HG03097 (cell line): ENCODE measurements at regions not wholly inside any gene's neighbourhood (a gene's known extent, or its start where the extent isn't known, plus 50 kb on each side); places are given as distances from the start of the nearest gene placed in this dataset.

Experiments
- ATAC-seq: cut with Tn5 transposase; IDR thresholded peaks from one replicate; pipeline ENCODE4 v1.9.1; 2021; ENCODE audit not compliant: unreplicated experiment, low FRiP score

GRCh38 chr13:73603646-73604045, 530.6 kb downstream of the KLF12 start:
- no peak for ATAC-seq

DNA sequence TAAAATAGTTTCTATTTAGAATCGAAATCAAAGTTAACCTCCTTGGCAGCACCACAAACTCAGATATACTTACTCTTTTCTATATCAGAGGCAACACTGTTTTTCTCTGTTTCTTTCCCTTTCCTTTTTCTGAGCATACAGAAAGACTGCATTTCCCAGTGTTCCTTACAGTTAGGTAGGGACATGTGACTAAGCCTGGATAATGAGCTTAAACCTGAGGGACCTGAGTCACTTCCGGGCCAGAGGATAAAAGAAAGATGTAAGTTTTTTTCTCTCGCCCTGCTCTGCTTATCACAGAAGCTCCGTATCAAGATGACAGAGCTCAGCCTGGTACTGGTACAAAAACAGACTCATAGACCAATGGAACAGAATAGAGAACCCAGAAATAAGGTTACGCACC, 531.9 kb downstream of the KLF12 start:
- no peak for ATAC-seq

DNA sequence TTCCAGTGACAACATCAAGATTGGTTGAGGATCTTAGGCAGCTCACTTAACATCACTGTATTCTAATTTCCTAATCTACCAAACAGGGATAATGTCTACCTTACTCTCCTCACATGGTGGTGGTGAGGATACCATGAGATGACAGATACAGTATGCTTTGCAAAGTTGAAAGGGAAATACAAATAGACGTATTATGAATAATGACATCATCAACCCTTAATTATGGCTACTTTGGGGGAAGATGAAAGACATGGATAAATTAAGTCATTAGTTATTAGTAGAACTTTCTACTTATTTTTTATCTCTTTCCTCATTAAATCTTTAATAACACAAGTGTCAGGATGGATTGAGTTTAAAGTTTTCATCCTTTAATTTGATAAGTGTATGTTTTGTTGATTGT, 532.5 kb downstream of the KLF12 start:
- ATAC-seq: no peak

- ATAC-seq: no peak
Observed at GRCh38 chr13:73599232-73600128, 534.7 kb downstream of the KLF12 start.

DNA sequence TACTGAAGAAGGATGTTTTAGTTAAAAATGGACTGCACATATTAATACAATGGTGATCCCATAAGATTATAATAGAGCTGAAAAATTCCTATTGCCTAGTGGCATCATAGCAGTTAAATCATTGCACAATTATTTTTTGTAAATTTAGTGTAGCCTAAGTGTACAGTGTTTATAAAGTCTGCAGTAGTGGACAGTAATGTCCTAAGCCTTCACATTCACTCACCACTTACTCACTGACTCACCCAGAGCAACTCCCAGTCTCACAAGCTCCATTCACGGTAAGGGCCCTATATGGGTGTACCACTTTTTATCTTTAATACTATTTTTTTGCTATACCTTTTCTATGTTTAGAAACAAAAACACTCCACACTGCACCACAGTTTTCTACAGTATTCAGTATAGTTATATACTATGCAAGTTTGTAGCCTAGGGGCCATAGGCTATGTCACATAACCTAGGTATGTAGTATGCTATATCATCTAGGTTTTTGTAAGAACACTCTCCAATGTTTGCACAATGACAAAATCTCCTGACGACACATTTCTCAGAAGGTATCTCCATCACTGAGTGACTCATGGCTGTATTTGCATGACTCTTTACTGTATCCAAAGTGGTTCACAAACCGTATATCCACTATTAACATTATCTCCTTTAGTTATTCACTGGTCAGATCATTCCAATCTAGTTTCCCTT, 536.0 kb downstream of the KLF12 start:
- ATAC-seq: no peak

DNA sequence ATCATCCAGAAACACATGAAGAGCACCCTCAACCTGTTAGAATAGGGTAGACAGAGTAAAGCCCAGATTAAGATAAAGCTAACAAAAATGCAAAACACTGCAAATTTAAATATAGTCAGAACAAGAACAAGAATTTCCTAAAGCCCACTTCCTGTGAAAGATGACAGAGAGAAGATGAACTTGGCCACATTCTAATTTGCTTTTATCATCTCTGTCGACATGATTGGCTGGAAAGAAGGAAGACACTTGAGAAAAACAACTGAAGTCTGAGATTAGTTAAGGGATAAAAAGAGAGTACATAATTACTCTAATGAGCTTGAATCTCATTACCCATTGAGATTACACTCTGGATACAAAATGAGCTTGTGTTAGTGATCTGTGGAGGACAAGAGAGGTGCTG, 537.6 kb downstream of the KLF5 start:
- ATAC-seq: no peak

DNA sequence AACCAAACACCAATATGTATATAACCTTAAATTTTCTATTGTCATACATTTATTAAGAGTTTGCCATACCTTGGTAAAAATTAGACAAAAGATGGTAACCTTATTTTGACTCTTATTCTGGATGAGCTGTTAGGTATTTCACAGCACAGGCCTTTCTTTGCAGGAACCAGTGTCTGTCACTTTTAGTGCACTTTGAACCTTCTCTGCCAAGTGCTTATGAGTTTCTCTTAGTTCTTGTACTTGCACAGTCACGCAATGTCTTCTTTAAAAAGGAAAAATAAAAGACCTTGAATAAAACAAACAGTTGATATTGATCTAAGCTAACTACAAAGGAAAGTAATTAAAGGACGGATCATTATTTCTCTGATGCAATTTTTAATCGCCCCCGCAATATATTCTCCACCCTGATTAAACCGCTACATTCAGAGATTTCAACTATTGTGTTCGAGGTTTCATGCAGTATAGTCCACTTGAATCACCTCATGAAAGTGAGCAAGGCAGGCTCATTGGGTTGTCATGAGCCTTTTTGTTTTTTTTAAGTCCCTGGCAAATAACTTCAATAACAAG, 534.5 kb downstream of the KLF5 start:
- no peak for ATAC-seq

DNA sequence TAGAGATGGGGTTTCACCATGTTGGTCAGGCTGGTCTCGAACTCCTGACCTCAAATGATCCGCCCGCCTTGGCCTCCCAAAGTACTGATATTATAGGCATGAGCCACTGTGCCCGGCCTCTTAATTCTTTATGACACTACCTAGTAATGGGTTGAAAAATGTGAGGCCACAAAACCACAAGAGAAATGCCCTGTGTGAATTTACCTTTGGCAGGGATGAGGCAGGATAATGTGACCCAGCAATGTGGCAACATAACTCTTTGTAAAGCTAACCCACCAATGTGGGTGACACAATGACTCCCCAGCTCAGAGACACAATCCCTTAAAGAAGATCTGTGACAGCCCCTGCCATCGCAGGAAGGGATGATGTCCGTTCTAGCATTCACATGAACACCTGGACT, 533.1 kb downstream of the KLF5 start:
- ATAC-seq: no peak

DNA sequence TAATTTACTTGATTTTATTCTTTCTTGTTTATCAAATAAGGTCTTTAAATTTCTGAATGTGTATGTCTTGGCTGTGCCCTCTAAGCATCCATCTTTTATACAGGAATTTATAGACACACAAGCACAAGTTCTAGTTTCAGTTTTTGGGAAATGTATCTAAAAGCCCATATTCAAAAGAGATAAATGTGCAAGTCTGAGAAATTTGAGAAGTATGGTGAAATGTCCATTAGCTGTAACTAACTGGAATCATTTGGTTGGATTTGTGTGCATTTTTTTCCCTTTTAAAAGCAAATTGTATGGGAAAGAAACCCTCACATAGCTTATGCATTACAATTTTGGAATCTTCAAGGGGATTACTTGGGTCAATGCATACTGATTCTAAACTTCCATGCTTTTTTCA, 532.0 kb downstream of the KLF5 start:
- ATAC-seq: no peak

DNA sequence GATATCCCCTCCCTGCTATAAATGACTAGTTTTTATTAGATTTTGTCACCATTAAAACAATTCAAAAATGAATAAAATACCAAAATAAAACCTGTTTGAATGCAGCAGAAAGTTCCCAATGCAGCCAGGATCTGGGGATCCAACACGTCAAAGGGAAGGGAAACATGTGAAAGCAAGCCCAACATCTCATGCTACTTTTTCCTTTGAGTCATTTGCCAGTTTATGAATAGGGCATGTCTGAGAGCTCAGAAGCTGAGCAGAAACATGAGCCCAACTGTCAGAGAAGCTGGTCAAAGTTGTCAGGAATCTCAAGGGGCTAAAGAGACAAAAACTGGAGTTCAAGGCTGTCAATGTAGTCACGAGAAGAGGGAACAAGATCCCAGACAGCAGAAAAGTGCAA, 526.4 kb downstream of the KLF5 start:
- ATAC-seq: no peak

- no peak for ATAC-seq
Observed at GRCh38 chr13:73583331-73583730, 524.5 kb downstream of the KLF5 start.

DNA sequence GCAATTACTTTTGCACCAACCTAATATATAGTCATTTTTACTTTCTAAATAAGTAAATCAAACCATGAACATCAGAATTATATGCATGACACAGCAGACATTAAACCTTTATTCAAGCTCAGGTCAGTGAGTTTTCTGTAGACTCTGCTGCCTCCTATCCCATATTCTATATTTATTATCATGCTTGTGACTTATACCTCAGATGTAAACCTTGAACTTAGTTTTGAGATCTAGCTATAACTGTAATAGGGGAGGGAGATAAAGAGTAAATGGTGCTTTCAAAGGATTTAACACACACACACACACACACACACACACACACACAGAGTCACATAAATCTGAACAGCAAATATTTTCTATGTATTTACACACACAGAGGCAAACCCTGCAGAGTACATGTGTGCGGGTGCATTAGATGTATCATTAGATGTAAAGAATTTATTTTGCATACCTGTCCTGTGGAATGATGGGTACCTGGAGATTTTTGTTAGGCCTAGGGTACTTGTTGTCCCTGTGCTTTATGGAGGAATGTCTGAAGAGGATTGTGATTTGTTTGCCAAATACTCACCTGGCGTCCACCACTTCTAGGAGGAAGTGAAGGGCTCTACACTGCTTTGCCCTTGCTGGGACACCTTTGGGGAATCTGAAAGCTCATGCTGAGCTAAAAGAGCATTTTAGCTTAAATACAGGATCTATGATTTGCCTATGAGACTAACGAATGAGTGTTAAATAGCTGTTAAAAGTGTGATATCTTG, 521.9 kb downstream of the KLF5 start:
- ATAC-seq: no peak

- ATAC-seq: no peak
Observed at GRCh38 chr13:73579574-73580274, 520.9 kb downstream of the KLF5 start.

GRCh38 chr13:73578251-73578875, 519.6 kb downstream of the KLF5 start:
- no peak for ATAC-seq

GRCh38 chr13:73576291-73576690, 517.5 kb downstream of the KLF5 start:
- ATAC-seq: no peak

- no peak for ATAC-seq
Observed at GRCh38 chr13:73572824-73573223, 514.0 kb downstream of the KLF5 start.

- no peak for ATAC-seq
Observed at GRCh38 chr13:73571376-73571775, 512.6 kb downstream of the KLF5 start.

GRCh38 chr13:73556902-73557301, 498.1 kb downstream of the KLF5 start:
- ATAC-seq: no peak

GRCh38 chr13:73556128-73556527, 497.3 kb downstream of the KLF5 start:
- ATAC-seq: no peak

- no peak for ATAC-seq
Observed at GRCh38 chr13:73551736-73552135, 492.9 kb downstream of the KLF5 start.
